Endothelial cell (in vitro differentiated cells): ENCODE measurements at regions not wholly inside any gene's neighbourhood (a gene's known extent, or its start where the extent isn't known, plus 50 kb on each side); places are given as distances from the start of the nearest gene placed in this dataset.

ENCODE experiments used
- DNase-seq: peaks from one replicate; pipeline ENCODE4 v3.0.0; 2021; ENCODE audit warnings: low spot score
- H3K27ac Mint-ChIP-seq: one replicate; pipeline ENCODE4 v1.8.0; 2021; ENCODE audit warnings: mixed read lengths, inconsistent platforms; ENCODE audit not compliant: unreplicated experiment
- H3K27me3 Mint-ChIP-seq: one replicate; pipeline ENCODE4 v1.8.0; 2021; ENCODE audit warnings: mild to moderate bottlenecking, moderate library complexity, mixed read lengths, inconsistent platforms; ENCODE audit not compliant: unreplicated experiment
- H3K36me3 Mint-ChIP-seq: one replicate; pipeline ENCODE4 v1.8.0; 2021; ENCODE audit warnings: mild to moderate bottlenecking, low read depth, mixed read lengths, inconsistent platforms; ENCODE audit not compliant: unreplicated experiment
- H3K4me1 Mint-ChIP-seq: one replicate; pipeline ENCODE4 v1.8.0; 2021; ENCODE audit warnings: mild to moderate bottlenecking, mixed read lengths, inconsistent platforms; ENCODE audit not compliant: unreplicated experiment
- H3K4me3 Mint-ChIP-seq: one replicate; pipeline ENCODE4 v1.8.0; 2021; ENCODE audit warnings: mild to moderate bottlenecking, mixed read lengths, inconsistent platforms; ENCODE audit not compliant: unreplicated experiment
- H3K9me3 Mint-ChIP-seq: one replicate; pipeline ENCODE4 v1.8.0; 2021; ENCODE audit warnings: mixed read lengths, inconsistent platforms; ENCODE audit not compliant: unreplicated experiment
- CTCF ChIP-seq: fragments of 200-600 bp; sonication (generic); IDR thresholded peaks from one replicate; pipeline ENCODE4 v1.5.0; 2021; ENCODE audit warnings: antibody characterized with exemption; ENCODE audit not compliant: unreplicated experiment

- Mint-ChIP-seq H3K4me3 (no peak overlapping the region), H3K27ac (no peak overlapping the region), H3K9me3 (no peaks in the 10 kb centered on the region), H3K27me3 (peaks cover 3% of the 10 kb centered on the region), H3K4me1 (peaks cover 3% of the 10 kb centered on the region), H3K36me3 (no peaks in the 10 kb centered on the region)
- TF ChIP-seq CTCF: no peak
- DNase-seq: no peak
These were observed 88.4 kb upstream of the CSF3R start for GRCh38 chr1:36571106-36571505.

DNA sequence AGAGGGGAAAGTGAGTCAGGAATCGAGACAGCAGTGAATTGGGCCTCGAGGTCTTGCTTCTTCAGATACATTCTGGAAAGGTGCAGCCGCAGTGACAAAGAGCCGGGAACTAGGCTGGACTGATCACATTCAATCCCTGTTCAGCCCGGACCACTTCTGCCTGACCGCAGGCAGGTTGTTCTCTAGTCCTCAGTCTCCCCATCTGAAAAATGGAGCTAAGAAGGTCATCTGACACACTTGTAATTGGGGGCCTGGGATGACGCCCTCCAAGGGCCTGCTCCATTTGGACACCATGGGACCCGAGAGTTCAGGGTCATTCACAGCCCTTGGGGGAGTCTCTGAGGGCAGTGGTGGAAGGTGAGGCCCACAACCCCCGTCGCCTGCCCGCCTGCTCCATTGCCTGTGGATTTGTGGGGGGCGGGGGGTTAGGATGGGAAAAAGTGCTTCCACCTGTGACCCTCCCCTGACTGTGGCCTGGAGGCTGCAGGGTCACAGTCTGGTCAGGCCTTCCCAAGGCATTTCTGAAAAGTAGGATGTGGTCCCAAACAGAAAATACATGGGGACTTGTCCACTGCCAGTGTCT is 87.9 kb upstream of the CSF3R start:
- Mint-ChIP-seq H3K4me1 (peaks cover 3% of the 10 kb centered on the region), H3K27me3 (peaks cover 3% of the 10 kb centered on the region)
- DNase-seq: no peak

DNA sequence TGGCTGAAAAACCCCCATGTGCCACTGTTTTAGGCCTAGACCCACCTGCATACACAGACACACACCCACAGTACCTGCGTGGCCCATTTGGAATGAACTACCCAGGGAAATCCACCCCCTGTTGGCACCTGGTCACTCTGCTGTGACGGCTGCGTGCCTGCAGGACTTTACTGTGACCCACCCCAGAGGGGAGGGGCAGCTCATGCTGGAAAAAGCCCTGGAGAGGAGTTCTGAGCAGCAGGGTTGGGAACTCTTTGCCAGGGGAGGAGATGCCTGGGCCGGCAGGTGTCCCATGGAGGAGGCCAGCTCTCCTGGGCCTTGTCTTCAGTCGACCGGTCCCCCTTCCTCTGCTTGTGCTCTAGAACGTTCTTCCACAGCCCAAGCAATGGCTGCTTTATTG is 87.3 kb upstream of the CSF3R start:
- Mint-ChIP-seq H3K4me1 (peaks cover 3% of the 10 kb centered on the region), H3K27ac (no peak overlapping the region), H3K4me3 (no peak overlapping the region), H3K27me3 (peaks cover 3% of the 10 kb centered on the region), H3K36me3 (no peaks in the 10 kb centered on the region), H3K9me3 (no peaks in the 10 kb centered on the region)
- DNase-seq: no peak
- no peak for TF ChIP-seq CTCF

More for the DNA sequence above, 87.9 kb upstream of the CSF3R start:
- no peaks in the 10 kb centered on the region for H3K36me3 Mint-ChIP-seq
- no peak for TF ChIP-seq CTCF
- no peak overlapping the region for H3K27ac Mint-ChIP-seq
- no peak overlapping the region for H3K4me3 Mint-ChIP-seq
- no peaks in the 10 kb centered on the region for H3K9me3 Mint-ChIP-seq

DNA sequence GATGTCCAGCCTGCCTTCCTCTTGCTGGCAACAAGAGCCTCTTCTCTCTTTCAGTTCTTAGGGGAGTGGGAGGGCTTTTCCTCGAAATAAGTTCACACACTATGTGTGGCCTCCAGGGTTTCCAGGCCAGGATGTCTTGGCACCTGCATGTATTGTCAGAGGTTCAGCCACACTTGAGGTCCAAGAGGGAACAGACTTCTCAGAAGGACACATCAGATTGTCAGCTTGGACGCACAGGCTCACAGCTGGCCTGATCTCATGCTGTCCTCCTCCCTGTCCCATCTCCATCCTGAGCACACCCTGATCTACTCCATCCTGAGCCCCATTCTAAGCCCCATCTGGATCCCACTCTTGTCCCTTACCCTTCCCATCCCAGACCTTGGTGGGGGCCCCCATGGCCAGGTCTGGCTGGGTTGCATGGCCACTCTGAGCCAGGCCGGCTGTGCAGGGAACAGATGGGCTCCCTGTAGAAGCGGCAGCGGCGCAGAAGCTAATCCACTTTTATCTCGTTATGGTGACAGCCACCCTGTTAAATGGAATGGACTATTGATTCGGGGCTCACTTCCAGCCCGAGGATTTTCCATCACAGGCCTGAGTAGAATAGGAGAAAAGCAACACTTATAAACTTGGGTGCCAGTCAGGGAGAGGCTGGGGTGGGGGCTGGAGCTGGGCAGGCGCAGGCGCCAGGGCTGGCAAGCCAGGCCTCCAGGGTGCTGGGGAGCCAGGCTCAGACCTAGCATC is 85.1 kb upstream of the CSF3R start:
- DNase-seq: no peak

More for the DNA sequence above, 85.1 kb upstream of the CSF3R start:
- H3K27ac Mint-ChIP-seq: no peak overlapping the region
- no peak for TF ChIP-seq CTCF
- peaks cover 3% of the 10 kb centered on the region for H3K4me1 Mint-ChIP-seq
- no peak overlapping the region for H3K4me3 Mint-ChIP-seq
- H3K36me3 Mint-ChIP-seq: no peaks in the 10 kb centered on the region
- no peaks in the 10 kb centered on the region for H3K9me3 Mint-ChIP-seq
- H3K27me3 Mint-ChIP-seq: no peaks in the 10 kb centered on the region
